M059J (cell line): ENCODE measurements at regions not wholly inside any gene's neighbourhood (a gene's known extent, or its start where the extent isn't known, plus 50 kb on each side); places are given as distances from the start of the nearest gene placed in this dataset.
"Not testable (repeated sequence)": the region's sequence is repeated elsewhere in the genome, so short reads cannot be mapped to it uniquely, and the experiment has no call there.

Experiments
- DNase-seq: peaks from one replicate; pipeline ENCODE4 v3.0.0-alpha.2; 2012; ENCODE audit warnings: low read depth

- DNase-seq: peak; percentile 14
Observed at GRCh38 chr15:69861331-69862171, 236.2 kb downstream of the TLE3 start.

GRCh38 chr15:69862540-69862939, 235.2 kb downstream of the TLE3 start:
- peak; percentile 40 for DNase-seq

- no peak for DNase-seq
Observed at GRCh38 chr15:69863446-69863845, 234.3 kb downstream of the TLE3 start.

- no peak for DNase-seq
Observed at GRCh38 chr15:69865369-69865768, 232.3 kb downstream of the TLE3 start.

GRCh38 chr15:69868756-69869155, 229.0 kb downstream of the TLE3 start:
- DNase-seq: no peak

GRCh38 chr15:69869291-69869690, 228.4 kb downstream of the TLE3 start:
- DNase-seq: no peak

- DNase-seq: no peak
Observed at GRCh38 chr15:69869881-69870505, 227.7 kb downstream of the TLE3 start.

- DNase-seq: no peak
Observed at GRCh38 chr15:69871511-69872134, 226.1 kb downstream of the TLE3 start.

GRCh38 chr15:69873807-69874206, 223.9 kb downstream of the TLE3 start:
- no peak for DNase-seq

GRCh38 chr15:69874321-69874720, 223.4 kb downstream of the TLE3 start:
- no peak for DNase-seq

- no peak for DNase-seq
Observed at GRCh38 chr15:69876064-69876940, 221.4 kb downstream of the TLE3 start.

- DNase-seq: not testable (repeated sequence)
Observed at GRCh38 chr15:69879963-69880362, 217.8 kb downstream of the TLE3 start.

- DNase-seq: no peak
Observed at GRCh38 chr15:69880571-69881301, 217.0 kb downstream of the TLE3 start.

GRCh38 chr15:69881302-69881670, 216.4 kb downstream of the TLE3 start:
- no peak for DNase-seq

GRCh38 chr15:69881766-69882165, 216.0 kb downstream of the TLE3 start:
- DNase-seq: no peak

GRCh38 chr15:69883306-69883705, 214.4 kb downstream of the TLE3 start:
- no peak for DNase-seq

GRCh38 chr15:69885173-69885955, 212.4 kb downstream of the TLE3 start:
- DNase-seq: no peak

GRCh38 chr15:69887009-69887408, 210.7 kb downstream of the TLE3 start:
- DNase-seq: no peak

GRCh38 chr15:69887553-69887952, 210.2 kb downstream of the TLE3 start:
- no peak for DNase-seq

- DNase-seq: no peak
Observed at GRCh38 chr15:69888406-69888805, 209.3 kb downstream of the TLE3 start.
